Uterus (tissue), 2 donors: ENCODE measurements at regions not wholly inside any gene's neighbourhood (a gene's known extent, or its start where the extent isn't known, plus 50 kb on each side); places are given as distances from the start of the nearest gene placed in this dataset.

ENCODE experiments used
- CTCF ChIP-seq, 4 experiments: fragments of 200-600 bp in 2 of 4; fragments of 450-650 bp in 2 of 4; sonication (generic) in 2 of 4; IDR thresholded peaks; one replicate each; pipeline ENCODE4 v1.5.1; 2016 to 2019; ENCODE audit warnings: antibody characterized with exemption in 4 of 4, mild to moderate bottlenecking in 2 of 4, moderate library complexity in 1 of 4
- POLR2A ChIP-seq, 2 donors: fragments of 450-650 bp; IDR thresholded peaks; one replicate each; pipeline ENCODE4 v1.6.1; 2016; ENCODE audit warnings: antibody characterized with exemption in 2 of 2, mild to moderate bottlenecking in 1 of 2, moderate library complexity in 1 of 2

GRCh38 chr13:74687442-74688182 is 553.4 kb upstream of the KLF12 start:
- TF ChIP-seq CTCF (IDR thresholded peaks at IDR 0.05): no peak
- no peak for TF ChIP-seq POLR2A (IDR thresholded peaks at IDR 0.05)
